ENCODE measurements at regions not wholly inside any gene's neighbourhood (a gene's known extent, or its start where the extent isn't known, plus 50 kb on each side); places are given as distances from the start of the nearest gene placed in this dataset.

GRCh38 chr1:48048980-48049379 is 51.8 kb upstream of the TRABD2B start:
- DNase-seq (ENCODE audit: low spot score) (no peak), ATAC-seq (peak; percentile 38; the same call in 1 of the 2 replicates)
- H3K27ac Mint-ChIP-seq = no peak overlapping the region
- ChIA-PET POLR2A (no interaction called here), CTCF (interaction anchor here (0.9 to 5.5 kb wide), 3 partner anchors 12 to 51 kb away, joined by 3 to 25 read pairs (median 4); partner anchors contain the start of gene TRABD2B)
- no peak for TF ChIP-seq PRRX2 (CRISPR knock-in tag; IDR thresholded peaks at IDR 0.05)
- no peak for TF ChIP-seq ZNF423 (CRISPR knock-in tag; IDR thresholded peaks at IDR 0.05)
- TF ChIP-seq GABPB1 (CRISPR knock-in tag; IDR thresholded peaks at IDR 0.05) = no peak
- no peak for TF ChIP-seq MYBL2 (CRISPR knock-in tag; IDR thresholded peaks at IDR 0.05)
- H3K4me1 Mint-ChIP-seq = peaks cover 8% of the 10 kb centered on the region
- H3K9me3 Mint-ChIP-seq = no peaks in the 10 kb centered on the region
- peaks cover 40% of the 10 kb centered on the region for H3K27me3 Mint-ChIP-seq (ENCODE audit: low read depth)
- H3K36me3 Mint-ChIP-seq = no peaks in the 10 kb centered on the region
- H3K4me3 Mint-ChIP-seq = no peak overlapping the region

DNA sequence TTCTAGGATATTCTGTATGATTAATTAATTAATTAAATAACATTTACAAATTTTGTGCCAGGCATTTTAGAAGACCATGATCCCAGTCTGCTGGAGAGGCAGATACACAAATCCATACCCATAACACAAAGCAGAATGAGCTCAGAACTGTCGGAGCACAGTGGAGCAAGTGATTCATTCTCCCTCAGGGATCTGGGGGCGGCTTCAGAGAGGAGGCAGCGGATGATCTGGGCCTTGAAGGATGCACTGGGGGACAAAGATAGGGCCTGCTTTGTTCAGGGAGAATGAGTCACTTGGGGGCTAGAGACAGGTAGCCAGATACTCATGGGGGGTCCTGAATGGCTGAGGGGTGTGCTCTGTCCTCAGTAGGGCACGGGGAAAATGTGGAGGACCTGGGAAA is 50.9 kb upstream of the TRABD2B start:
- DNase-seq (ENCODE audit: low spot score) (no peak), ATAC-seq (no peak)
- POLR2A ChIA-PET = no interaction called here
- Mint-ChIP-seq H3K27ac (no peak overlapping the region), H3K27me3 (ENCODE audit: low read depth) (peaks cover 37% of the 10 kb centered on the region), H3K9me3 (no peaks in the 10 kb centered on the region), H3K4me1 (peaks cover 17% of the 10 kb centered on the region), H3K4me3 (no peak overlapping the region), H3K36me3 (no peaks in the 10 kb centered on the region)
- no peak for TF ChIP-seq HMGA2 (CRISPR knock-in tag; IDR thresholded peaks at IDR 0.05)
- no peak for TF ChIP-seq USF1 (CRISPR knock-in tag; IDR thresholded peaks at IDR 0.05)
- TF ChIP-seq MXD4 (CRISPR knock-in tag; IDR thresholded peaks at IDR 0.05; ENCODE audit: borderline replicate concordance) = no peak
- TF ChIP-seq MYBL2 (CRISPR knock-in tag; IDR thresholded peaks at IDR 0.05) = no peak
- TF ChIP-seq ZNF232 (CRISPR knock-in tag; IDR thresholded peaks at IDR 0.05) = no peak
- TF ChIP-seq, protein P1, sequence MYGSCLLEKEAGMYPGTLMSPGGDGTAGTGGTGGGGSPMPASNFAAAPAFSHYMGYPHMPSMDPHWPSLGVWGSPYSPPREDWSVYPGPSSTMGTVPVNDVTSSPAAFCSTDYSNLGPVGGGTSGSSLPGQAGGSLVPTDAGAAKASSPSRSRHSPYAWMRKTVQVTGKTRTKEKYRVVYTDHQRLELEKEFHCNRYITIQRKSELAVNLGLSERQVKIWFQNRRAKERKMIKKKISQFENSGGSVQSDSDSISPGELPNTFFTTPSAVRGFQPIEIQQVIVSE (CRISPR knock-in tag; IDR thresholded peaks at IDR 0.05; ENCODE audit: borderline replicate concordance) = no peak
- CTCF ChIA-PET = interaction anchor here (1.5 to 5.5 kb wide), 2 partner anchors 13 to 50 kb away, joined by 4 to 25 read pairs; partner anchors contain the start of gene TRABD2B

- DNase-seq (ENCODE audit: low spot score) (no peak), ATAC-seq (no peak)
- H3K36me3 Mint-ChIP-seq = no peaks in the 10 kb centered on the region
- no peaks in the 10 kb centered on the region for H3K9me3 Mint-ChIP-seq
- H3K27ac Mint-ChIP-seq = no peak overlapping the region
- H3K27me3 Mint-ChIP-seq (ENCODE audit: low read depth) = peaks cover 34% of the 10 kb centered on the region
- TF ChIP-seq, protein P1 (CRISPR knock-in tag; IDR thresholded peaks at IDR 0.05; ENCODE audit: borderline replicate concordance) = no peak
- TF ChIP-seq ZNF121 (CRISPR knock-in tag; IDR thresholded peaks at IDR 0.05) (no peak), SMAD3 (CRISPR knock-in tag; IDR thresholded peaks at IDR 0.05; ENCODE audit: borderline replicate concordance) (no peak), PRRX2 (CRISPR knock-in tag; IDR thresholded peaks at IDR 0.05) (no peak), CBFB (CRISPR knock-in tag; IDR thresholded peaks at IDR 0.05; ENCODE audit: low read depth) (no peak), ETV6 (CRISPR knock-in tag; IDR thresholded peaks at IDR 0.05) (no peak), ZNF425 (CRISPR knock-in tag; conservative IDR thresholded peaks at IDR 0.05) (no peak), ESRRA (CRISPR knock-in tag; IDR thresholded peaks at IDR 0.05; ENCODE audit: borderline replicate concordance) (no peak), TP53 (CRISPR knock-in tag; IDR thresholded peaks at IDR 0.05) (no peak), CREB1 (CRISPR knock-in tag; IDR thresholded peaks at IDR 0.05) (no peak), RELA (CRISPR knock-in tag; IDR thresholded peaks at IDR 0.05; ENCODE audit: borderline replicate concordance) (no peak), TEAD1 (CRISPR knock-in tag; IDR thresholded peaks at IDR 0.05) (no peak), FOXK1 (CRISPR knock-in tag; IDR thresholded peaks at IDR 0.05) (no peak), NR2C2 (CRISPR knock-in tag; IDR thresholded peaks at IDR 0.05) (no peak), ZNF281 (CRISPR knock-in tag; IDR thresholded peaks at IDR 0.05) (no peak)
- H3K4me3 Mint-ChIP-seq = no peak overlapping the region
- H3K4me1 Mint-ChIP-seq = peaks cover 18% of the 10 kb centered on the region
- CTCF ChIA-PET = interaction anchor here (1.5 kb wide), 1 partner anchor 14 kb away, joined by 4 read pairs; no protein-coding TSS in a partner anchor
- POLR2A ChIA-PET = no interaction called here
Observed at GRCh38 chr1:48047116-48047515, 49.9 kb upstream of the TRABD2B start.
